Amniotic epithelial cell (primary cell): ENCODE measurements at regions not wholly inside any gene's neighbourhood (a gene's known extent, or its start where the extent isn't known, plus 50 kb on each side); places are given as distances from the start of the nearest gene placed in this dataset.
"Not testable (repeated sequence)": the region's sequence is repeated elsewhere in the genome, so short reads cannot be mapped to it uniquely, and the experiment has no call there.

Experiments
- DNase-seq: peaks from one replicate; pipeline ENCODE4 v3.0.0-alpha.2; 2010; ENCODE audit warnings: low read depth

DNA sequence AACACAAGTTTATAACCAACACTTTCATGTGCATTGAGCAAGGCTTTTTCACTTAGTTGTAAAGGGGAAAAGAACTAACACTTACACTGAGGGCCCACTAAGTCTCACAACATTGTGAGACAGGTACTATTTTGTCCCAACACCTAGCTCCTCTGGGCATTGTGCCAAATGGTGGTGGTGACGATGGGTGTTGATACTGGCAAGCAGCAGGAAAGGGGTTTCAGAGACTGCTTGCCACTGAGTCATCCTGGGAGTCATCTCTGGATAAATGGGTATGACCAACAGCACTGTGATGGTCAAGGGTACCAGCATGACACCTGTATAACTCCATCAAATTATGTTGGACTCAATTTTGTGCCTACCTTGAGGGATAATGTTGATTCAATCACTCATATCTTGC is 138.8 kb upstream of the ITGA6 start:
- no peak for DNase-seq

DNA sequence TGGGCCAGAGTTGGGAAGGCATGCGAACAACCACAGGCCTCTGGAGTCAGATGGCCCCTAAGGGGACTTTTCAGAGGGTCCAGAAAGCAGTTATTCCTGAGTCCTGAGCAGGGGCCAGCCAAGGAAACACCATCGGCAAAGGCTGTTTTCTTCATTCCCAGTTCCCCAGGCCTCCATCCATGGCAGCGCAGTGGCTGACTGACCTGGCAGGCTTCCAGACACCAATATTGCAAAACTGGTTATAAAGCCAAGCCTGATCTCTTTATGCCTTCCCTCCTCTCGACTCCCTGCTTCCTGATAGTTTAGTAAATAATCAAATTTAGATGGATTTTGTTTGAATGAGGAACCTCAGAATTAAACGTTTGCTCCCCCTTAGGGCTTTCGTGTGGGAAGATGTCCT is 133.4 kb upstream of the ITGA6 start:
- peak; percentile 71 for DNase-seq

DNA sequence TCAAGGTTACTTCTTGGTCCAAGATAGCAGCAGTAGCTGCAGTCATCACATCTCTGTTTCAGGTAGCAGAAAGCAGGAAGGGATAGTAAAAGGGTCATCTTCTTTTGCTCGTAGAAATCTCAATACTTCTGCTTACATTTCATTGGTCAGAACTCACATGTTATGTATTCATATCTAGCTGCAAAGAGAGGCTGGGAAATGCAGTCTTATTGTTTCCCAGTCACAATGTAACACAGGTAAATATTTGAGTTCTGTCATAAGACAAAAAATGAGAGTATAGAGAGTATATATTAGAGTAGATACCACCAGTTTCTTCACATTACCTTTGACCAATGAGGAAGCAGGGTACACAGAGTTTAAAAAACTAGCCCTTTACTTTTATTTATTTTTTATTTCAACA is 132.4 kb upstream of the ITGA6 start:
- DNase-seq: no peak

DNA sequence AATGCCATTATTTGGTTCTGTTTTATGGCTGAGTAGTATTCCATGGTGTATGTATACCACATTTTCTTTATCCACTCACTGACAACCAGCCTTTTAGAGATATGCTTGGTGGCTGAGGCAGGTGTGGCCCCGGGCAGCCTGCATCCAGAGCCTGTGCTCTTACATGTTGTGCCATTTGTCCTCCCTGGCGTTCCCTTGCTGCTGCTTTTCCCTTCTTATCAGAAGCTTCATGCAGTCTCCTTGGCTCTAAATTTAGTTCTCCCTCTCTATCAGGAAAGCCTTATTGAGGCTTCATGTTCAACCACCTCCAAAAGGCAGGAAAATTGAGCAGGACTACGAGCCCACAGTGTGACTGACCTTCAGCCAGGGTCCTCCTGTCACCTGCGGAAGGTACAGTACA is 131.7 kb upstream of the ITGA6 start:
- DNase-seq: no peak

DNA sequence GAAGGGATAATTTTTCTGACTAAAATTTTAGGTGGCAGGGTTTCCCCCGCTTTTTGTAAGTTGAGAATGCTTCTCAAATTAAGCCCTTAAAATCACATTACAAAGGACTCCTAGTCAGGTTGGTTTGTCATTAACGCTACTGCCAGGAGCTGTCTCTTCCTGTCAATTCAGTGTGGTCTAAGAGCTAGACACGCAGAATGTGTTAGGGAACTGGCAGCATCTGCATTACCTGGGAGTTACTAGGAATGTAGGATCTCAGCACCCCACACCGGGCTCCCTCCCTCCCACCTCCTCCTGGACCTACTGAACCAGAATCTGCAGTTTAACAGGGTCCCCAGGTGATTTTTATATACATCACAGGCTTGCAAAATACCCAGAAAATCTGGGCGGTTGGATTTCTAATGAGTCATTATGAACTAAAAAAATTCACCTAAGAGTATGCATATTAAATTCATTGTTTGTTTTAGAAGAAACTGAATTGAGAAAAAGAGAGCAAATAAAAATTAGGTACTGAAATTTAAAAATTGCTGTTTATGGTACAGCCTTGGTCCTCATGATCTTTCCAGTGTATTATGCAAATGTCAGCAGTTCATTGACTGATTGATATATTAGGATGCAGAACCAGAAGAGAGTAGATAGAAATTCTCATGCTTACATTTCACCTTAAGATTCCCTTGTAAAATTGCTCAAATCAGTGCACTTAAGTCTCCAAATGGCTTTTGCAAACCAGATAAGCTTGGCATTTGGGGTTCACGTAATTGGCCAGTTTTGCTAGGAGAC is 130.9 kb upstream of the ITGA6 start:
- no peak for DNase-seq

DNA sequence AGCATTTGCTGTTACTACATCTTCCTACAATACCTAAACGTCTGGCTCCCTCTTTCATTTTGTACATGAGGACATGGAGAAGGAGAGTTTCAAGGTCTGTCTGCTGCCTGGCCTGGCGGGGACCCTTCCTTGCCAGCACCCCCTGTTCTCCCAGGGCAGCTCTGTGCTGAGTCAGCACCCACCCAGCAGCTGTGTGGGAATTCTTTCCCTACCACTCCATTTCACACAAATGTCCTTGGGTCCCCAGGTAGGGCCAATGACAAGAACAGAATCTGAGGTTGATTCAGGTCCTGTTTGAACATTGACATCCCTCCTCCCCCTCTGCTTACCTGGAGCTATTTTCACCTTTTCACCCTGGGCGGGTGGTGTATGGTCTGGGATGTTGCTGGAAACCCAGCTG is 129.9 kb upstream of the ITGA6 start:
- DNase-seq: no peak

DNA sequence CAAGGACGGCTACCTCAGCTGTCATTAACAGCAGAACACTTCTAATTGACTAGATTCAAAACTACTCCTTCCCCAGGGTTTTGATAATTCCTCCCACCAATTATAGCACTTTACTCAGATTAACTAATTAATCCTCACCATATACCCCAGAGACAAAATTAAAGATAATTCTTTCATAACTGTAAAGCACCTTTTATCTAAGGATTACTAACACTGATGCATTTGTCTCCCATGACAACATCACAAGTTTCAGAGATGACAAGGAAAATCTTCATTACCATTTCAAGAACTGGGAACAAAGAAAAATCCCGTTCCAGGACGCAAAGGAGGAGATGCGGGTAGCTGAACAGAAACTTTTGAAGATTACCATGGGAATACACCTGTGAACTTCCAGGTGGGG is 129.4 kb upstream of the ITGA6 start:
- DNase-seq: no peak

DNA sequence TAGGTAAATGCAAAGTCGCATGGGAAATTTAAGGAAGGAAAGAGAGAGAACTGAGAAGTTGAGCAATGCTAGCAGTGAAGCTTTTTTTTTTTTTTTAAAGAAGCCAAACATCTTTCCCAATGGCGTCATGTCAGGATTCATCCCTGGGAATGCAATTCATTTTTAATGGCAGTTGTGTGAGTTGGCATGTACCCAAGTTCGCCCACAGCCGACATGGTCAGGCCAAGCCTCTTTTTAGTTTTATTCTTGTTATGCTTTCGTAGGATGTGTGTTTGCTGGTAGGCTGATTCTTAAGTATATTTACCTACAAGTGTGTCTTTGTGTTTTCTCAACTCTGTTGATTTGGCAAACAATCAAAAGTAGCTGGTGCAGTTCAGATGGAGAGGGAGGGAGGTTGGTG is 127.6 kb upstream of the ITGA6 start:
- DNase-seq: peak; percentile 84

DNA sequence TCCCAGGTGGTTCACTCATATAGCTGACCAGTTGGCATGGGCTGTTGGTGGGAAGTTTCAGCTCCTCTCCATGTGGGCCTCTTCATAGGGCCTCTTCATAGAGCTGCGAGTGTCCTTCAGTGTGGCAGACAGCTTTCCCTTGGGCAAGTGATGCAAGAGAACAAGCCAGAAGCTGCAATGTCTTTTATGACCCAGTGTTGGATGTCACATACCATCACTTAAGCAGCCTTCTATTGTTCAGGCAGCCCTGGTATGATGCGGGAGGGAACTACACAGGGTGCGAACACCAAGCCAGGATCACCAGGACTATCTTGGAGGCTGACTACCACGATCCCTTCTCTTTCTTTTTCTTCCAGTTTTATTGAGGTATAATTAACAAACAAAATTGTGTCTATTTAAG is 126.5 kb upstream of the ITGA6 start:
- DNase-seq: no peak

DNA sequence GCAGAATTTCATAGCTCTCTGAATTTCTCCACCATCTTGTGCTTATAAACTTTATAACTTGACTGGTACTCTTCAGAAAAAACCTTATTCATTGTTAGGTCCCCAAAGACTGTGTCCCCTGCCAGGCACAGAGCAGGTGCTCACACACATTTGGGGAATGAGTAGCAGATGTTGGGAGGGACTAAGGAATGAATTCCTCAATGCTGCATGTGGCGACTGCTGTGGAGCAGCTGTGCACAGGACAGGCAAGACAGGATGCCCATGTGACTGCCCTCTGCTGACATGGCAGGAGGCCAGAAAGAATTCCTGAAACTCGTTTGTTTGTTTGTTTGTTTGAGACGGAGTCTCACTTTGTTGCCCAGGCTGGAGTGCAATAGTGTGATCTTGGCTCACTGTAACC is 122.3 kb upstream of the ITGA6 start:
- no peak for DNase-seq

DNA sequence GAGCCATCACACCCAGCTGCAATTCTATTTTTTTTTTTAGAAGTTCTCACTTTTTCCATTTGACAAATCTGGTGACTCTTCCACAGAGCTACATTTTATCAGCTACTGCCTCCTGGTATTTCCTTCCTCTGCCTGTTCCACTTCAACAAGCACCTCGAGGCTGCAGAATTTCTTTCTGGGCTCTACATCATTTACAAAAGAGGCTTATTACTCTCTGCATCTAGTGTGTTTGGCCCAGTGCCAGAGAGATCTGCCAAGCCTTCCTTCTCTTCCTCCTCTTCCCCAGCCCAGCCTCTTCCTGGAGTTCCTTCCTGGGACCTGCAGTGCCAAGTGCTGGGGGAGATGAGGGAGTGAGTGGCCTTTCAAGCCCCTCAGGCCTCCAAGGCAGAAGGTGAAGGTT is 119.6 kb upstream of the ITGA6 start:
- no peak for DNase-seq

DNA sequence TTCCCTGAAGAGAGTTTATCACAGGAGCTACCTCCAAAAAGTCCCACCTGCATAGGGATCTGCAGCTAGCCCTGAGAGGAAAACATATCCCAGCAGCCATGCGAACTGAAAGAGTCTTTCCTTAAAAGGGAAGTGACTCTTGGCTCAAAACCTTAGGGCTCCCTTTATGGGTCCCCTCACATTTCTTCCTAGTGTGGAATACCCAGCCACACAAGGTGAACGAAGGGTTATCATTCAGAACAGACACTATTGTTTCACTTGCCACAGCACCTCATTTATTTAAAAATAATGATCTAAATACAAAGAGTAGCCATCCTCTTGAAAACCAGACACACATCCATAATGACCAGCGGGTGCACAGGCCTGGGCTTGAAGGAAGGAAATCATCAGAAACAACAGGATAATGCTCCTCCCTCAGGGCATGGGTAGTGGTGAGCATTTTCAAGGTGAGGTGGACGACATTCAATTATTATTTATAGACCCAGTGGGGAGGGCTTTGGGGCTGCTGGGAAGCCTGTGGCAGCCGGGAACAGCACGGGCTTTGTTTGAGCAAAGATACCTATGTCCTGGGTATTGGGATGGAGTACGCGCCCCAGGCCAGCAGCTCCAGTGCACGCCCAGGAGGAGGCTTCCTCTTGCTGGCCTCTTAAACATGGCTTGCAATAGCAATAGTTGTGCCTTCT is 119.0 kb upstream of the ITGA6 start:
- no peak for DNase-seq

DNA sequence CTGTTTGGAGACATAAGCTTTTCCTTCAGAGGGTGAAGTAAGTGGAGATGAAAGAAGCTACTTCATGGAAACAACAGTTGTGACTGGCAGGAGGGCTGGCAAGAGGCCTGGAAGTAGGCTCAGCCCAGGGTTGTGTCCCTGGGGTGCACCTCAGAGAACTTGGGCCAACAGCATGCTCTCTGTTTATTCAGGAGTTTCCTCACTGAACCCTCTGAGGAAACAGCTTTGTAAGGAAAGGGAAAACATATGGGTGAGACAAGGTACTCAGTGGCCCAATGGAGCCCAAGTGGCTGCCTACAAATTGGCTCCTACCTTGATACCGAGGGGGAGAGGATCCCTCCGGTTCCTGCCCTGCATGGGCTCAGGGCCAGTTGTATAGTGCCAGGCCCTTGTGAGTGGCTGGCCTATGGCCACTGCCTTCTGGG is 115.5 kb upstream of the ITGA6 start:
- no peak for DNase-seq

DNA sequence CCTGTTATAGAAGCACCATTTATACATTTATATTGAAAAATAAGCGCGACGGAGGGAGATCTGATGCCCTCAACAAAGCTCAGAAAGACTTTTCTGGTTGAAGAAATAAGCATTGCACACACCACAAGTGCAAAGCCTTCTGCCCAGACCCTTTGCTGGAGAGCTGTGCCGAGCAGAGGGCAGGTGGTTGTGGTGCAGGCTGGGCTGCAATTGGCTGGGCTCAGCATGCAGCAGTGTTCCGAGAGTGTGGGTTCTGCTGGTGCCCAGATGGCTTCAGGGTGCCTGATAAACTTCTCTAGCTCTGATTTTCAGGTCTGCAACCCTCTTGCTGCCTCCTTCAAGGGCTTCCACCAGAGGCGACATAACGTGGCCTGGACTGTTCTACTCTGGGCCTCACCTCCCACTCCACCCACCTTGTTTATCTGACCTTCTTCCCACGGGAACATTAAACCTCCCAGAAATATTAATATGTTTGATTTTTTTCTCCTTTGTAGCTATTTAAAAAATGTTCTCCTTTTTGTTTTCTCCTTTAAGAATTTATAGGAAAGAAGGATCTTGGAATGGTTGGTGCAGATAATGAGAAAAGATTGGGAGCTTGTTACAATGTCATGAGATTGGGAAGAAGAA is 113.6 kb upstream of the ITGA6 start:
- DNase-seq: no peak

DNA sequence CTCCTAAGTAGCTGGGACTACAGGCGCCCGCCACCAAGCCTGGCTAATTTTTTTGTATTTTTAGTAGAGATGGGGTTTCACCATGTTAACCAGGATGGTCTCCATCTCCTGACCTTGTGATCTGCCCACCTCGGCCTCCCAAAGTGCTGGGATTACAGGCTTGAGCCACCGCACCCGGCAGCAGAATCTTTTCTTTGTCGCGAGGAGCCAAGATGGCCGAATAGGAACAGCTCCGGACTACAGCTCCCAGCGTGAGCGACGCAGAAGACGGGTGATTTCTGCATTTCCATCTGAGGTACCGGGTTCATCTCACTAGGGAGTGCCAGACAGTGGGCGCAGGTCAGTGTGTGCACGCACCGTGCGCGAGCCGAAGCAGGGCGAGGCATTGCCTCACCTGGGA is 112.3 kb upstream of the ITGA6 start:
- not testable (repeated sequence) for DNase-seq

DNA sequence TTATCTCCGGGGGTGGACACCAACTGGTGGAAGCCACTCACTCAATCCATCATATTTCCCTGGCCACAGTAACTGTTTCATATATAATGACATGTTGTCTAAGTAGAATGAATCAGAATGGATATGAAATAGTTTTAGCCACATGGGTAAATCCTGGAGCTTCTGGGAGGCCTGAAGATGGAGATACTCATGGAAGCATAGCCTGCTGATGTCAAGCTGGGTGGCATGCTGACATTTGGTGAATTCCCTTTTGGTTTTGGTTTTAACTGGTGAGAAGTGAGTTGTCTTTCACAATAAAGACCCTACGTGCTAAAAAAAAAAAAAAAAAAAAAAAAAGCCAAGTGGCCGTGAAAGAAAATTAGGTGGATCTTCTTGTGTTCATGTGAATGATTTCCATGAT is 105.3 kb upstream of the ITGA6 start:
- no peak for DNase-seq

DNA sequence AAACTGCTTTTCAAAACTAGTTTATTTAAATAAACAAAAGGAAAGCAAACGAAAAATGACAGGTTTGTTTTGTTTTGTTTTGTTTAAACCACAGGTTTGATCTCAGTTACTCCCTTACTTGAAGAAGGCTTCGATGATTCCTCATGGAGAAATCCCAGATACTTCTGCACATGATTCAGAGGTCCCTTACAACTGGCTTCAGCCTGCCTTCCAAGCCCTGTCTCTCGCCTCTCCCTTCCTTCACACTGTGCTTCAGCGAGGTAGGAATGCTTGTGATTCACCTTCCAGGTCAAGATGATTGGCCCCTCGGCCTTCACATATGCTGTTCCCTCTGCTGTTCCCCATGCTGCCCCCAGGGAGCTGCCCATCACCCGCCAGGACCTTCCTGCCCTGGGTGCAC is 104.1 kb upstream of the ITGA6 start:
- DNase-seq: no peak

DNA sequence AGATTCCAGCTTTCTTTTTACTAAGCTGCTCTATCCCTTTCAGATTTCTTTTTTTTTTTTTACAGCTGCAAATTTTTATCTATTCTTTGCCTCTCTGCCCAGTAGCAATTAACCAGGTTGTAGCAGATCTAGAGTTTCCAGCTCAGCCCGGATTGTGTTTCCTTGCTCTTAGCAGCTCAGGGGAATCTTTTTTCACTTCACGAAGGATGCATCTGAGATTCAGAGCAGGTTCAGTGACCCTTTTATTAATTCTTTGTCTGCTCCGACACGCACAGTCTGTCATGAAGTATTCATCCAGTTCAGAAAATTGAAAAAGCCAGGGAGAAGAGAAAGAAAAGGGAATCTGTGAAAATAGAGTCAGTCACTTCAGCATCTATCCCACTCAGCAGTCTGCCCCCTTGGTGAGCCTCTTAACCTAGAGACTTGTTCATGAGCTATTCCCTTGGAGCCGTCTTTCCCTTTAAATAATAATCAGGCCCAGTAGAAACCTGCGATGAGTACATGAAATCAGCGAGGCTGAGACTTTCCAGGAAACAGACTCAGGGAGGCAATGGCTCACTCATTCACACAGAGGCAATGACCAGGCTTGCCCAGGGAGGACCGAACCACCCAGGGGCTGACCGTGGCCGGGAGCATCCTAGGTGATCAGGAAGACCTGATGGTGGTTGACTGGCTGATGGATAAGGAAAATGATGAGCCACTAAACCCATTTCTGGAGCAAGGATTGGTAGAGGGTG is 103.4 kb upstream of the ITGA6 start:
- no peak for DNase-seq

DNA sequence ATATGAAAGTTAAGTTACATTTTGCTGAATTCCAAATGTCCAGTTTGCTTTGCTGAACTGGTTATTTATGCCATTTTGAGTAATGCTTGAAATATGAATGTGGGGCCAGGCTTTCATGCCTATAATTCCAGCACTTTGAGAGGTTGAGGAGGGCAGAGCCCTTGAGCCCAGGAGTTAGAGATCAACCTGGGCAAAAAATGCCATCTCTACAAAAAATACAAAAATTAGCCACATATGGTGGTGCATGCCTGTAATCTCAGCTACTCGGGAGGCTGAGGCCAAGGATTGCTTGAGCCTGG is 101.2 kb upstream of the ITGA6 start:
- no peak for DNase-seq

DNA sequence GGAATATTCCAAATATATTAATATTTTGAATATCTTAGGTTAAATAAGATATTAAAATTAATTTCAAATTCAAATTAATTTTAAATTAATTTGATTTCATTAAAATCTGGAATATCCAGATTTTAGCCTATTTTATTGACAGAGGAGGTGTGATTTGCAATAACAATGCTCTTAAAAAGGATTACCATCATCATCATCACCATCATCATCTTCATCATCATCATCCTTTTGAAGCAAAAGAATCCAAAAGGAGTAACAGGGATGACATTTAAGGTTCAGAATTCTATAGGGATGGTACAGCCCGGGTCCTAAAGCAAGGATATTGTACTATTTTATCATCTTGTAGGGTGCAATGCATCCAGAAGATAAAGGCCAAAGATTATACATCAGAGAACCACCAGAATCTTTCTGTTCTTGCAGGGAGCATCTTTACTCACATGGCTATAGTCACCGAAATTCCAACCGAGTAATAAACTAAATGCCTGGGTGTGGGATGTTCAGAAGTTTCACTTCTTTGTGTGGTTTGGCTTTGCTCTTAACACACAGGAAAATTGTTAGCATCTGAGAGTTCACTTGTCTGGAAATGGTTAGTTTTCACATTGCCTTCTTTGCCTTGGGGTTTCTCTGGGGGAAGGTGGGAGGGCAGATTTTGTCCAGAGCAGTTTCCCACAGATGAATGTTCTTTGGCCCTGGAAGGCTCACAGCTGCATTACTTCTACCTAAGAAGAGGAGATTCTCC is 99.1 kb upstream of the ITGA6 start:
- no peak for DNase-seq

DNA sequence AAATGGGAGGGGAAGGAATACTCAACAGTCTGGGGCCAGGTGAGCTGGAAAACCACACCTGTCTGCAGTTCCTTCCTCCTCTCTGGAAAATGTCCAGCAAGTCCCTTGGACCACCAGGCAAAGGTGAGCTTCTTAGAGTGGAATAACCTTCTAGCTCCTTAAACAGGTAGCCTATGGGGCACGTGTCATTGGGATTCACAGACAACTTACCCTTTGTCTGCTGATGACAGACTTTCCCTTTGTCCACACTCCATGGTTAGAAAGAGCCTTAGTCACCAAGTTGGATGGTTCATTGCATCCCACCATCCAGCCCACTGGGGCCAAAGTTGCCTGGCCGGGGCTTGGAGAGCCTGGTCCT is 98.0 kb upstream of the ITGA6 start:
- no peak for DNase-seq
